ENCODE measurements at regions not wholly inside any gene's neighbourhood (a gene's known extent, or its start where the extent isn't known, plus 50 kb on each side); places are given as distances from the start of the nearest gene placed in this dataset.

DNA sequence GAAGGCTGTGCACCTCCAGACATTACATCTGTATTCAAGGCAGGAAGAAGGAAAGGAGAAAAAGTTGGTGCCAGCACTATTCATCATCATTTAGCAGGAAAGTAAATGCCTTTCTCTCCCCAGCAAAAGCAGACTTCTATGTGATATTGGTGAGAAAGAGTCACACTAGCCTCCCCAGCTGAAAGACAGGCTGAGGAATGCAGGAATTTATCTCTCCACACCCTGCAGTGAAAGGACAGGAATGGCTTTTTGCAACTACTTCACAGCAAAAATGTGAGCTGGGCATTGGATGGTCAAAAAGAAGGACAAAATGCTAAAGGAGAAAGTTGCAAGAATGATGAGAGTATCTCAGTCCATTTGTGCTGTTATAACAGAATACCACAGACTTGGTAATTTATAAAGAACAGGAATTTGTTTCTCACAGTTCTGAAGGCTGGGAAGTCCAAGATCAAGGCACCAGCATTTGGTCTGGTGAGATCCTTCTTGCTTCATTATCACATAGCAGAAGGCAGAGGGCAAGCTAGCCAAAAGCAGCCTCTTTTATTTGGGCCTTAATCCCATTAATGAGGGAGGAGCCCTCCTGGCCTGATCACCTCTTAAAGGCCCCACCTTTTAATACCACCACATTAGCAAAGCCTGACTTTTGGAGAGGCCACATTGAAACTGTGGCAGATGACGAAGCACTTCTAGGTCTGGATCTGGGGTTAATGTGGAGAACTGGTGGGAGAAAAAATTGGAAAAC, 388.1 kb upstream of the SLC14A2 start:
- DNase-seq (ENCODE audit: low spot score): no peak

DNA sequence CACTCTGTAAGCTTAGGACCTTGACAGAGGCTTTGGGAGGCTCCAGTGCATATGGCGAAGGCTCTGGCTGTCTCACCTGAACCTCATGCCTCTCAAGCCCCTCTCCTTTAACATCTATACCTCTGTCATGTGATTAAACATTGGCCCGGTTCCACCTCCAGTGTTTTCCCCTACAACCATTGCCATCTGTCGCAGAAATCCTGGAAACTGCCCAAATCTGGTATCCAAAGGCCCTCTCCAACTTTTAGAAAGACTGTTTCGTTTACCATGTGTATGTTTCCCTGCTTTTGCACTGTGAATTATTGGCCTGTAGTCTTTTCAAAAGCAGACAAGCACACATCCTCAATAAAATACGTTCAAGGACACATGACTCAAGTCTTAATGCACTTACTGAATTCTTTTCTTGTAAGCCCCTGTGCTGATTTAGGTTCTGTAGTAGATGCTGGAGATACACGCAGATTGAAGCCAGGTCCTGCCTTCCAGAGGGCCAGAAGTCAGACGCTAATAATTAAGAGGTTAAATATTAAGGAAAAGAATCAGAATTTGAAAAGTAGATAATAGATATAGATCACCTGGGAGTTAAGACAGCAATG, 386.4 kb upstream of the SLC14A2 start:
- no peak for DNase-seq (ENCODE audit: low spot score)

DNA sequence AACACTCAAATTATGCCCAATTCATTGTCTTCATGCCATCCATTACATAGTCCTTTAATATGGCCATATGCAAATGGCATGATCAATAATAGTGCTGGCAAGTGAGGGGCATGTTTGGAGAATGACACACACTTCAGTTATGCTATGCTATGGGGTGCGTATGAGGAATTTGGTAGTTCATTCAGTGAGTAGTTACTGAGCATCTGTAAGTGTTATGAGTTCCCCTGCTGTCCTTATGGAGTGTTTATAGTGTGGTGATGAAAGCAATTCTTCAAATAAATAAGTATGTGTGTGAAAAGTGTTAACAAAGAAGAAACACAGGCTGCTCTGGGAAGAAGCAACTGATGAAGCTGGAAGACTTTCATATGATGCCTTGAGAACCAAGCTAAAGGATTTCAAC, 383.7 kb upstream of the SLC14A2 start:
- DNase-seq (ENCODE audit: low spot score): no peak

DNA sequence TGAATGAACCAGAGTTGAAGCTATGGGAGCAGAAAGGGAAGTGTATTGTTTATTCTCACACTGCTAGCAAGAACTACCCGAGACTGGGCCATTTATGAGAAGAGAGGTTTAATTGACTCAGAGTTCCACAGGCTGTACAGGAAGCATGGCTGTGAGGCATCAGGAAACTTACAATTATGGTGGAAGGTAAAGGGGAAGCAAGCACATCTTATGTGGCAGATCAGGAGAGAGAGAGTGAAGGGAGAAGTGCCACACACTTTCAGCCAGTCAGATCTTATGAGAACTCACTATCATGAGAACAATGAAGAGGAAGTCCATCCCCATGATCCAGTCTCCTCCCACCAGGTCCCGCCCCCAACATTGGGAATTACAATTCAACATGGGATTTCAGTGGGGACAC, 383.2 kb upstream of the SLC14A2 start:
- DNase-seq (ENCODE audit: low spot score): no peak

DNA sequence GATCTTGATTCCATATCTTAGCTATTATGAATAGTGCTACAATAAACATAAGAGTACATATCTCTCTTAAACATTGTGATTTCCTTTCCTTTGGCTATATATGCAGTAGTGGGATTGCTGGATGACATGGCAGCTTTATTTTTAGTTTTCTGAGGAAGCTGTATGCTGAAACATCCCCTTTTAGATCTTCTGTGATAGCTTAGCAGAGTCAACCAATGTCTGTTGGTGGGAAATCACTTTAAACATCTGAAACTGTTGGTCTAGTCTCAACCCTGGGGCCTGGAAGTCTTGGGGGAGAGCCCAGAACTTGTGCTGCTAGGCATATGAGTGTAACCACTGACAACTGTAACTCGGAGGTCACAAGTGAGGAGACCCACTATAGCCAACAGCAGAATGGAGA, 378.6 kb upstream of the SLC14A2 start:
- no peak for DNase-seq (ENCODE audit: low spot score)

DNA sequence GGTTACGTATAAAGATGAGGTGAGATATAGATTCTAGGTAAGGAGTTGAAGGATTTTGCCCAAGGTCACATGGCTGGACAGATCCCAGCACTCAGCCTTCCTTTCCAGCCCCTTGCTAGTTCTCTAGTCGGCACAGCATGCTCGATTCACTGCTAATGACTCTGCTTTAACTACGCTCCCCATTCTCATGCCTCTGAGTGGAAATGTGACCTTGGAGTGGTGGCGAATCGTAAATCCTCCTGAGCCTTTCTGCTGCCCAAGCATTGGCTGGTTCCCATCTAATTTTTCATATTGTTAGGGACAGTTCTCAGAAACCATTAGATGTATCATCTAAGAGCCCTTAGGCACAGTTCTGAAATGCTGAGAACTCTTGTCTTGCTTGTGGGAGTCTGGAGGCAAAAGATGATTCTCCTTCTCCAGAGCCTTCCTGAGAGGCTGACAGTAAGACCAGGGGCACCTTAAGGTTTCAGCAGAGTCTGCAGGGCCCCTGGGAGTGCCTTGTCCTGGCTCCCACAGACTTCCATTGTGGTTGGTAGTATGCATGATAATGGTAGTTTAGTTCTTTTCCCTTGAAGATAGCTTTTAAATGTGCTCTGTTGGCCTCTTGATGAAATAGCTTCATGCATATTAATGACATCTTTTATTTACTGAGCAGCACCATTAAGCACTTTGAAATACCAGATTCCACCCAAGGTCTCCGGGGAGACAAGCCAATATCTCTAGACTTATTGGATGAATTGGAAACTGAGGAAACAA, 377.8 kb upstream of the SLC14A2 start:
- DNase-seq (ENCODE audit: low spot score): no peak

DNA sequence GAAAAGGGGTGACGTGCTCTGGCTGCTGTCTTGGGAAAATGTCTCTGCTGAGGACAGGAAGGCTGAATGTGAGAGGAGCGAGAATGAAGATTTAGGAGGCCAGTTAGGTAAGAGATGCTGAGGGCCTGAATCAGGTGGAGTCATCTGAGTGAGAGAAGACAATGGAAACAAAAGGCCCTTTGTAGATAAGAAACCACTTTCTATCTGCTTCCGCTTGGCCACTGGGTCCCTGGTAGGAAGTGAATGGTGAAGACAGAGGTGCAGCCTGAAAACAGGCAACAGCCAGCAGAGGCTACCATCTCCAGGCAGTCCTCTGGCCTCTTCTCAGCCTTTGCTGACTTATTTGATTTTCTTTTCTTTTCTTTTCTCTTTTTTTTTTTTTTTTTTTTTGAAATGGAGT, 374.0 kb upstream of the SLC14A2 start:
- no peak for DNase-seq (ENCODE audit: low spot score)

DNA sequence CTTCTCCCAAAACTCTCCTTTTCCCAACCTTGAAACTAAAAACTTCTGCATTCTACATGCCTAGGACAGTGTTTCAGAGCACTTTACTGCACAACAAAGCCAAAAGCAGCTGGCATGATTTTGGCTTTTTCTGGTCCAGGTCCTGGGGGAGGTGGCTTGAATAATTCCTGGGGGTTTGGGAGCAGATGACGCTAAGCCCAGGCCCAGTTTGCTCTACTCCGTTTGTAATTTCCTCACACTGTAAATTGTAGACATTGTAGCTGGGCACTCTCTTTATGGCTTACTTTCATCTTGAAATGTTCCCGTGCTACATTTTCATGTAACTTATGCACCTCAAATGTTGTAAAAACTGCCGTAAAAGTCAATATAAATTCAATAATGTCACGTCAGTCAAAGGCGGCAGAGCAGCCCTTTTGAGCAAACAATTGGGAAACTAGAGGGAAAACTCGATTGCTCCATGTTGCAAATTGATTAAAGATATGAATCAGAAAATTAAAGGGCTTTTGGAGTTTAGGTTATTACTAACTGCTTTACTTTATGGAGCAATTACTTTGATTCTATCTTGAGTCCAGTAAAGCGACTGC, 373.2 kb upstream of the SLC14A2 start:
- no peak for DNase-seq (ENCODE audit: low spot score)

DNA sequence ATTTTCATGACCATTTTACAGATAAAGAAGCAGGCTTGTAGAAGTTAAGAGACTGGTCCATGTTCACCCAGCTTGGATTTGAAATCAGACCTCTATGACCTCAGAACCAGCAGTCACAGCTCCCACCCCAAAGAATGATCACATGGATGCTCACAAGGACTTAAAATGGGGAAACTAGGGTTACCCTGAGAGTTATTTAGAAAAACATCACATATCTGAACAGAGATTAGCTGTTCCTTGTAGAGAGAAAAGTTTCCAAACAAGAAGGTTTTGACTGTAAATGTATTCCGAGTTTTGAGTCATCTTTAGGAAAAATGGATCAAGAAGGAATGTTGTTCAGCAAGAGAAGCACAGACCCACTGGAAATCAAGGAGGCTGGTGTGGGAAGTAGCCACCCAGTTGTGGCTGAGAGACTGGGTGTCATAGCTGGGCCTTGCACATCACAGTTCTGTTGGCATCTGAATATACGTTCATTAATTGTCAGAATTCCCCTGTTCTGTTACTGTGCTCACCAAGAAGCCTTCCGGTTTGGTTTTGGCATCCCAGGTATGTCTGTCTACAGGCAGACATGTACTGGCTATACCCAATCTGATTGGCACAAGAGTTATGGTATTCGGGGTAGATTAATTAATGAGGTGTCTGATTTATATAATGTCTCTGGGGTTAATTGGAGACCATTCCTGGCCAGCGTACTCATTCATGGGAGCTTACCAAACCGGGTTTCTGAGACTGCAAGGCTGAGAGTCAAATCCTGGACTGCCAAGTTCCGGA, 371.8 kb upstream of the SLC14A2 start:
- no peak for DNase-seq (ENCODE audit: low spot score)

DNA sequence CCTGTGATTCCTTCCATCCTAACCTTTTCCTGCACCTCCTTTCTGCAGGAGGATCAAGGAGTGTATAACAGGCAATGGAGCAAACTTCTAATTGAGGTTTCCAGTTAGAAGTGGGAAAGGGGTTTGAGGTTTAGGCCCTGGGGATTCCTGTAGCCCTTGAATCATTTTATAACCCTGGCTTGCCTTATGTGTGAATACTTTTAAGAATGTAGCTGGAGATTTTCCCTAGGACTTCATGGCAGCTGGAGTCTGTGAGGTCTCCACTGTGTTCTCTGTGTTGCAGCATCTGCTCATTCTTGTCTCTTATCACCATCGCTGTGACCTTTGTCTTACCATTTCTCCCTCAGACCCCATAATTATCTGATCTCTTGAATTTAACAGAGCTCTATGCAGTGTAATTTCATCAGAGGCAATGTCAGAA, 370.2 kb upstream of the SLC14A2 start:
- no peak for DNase-seq (ENCODE audit: low spot score)

DNA sequence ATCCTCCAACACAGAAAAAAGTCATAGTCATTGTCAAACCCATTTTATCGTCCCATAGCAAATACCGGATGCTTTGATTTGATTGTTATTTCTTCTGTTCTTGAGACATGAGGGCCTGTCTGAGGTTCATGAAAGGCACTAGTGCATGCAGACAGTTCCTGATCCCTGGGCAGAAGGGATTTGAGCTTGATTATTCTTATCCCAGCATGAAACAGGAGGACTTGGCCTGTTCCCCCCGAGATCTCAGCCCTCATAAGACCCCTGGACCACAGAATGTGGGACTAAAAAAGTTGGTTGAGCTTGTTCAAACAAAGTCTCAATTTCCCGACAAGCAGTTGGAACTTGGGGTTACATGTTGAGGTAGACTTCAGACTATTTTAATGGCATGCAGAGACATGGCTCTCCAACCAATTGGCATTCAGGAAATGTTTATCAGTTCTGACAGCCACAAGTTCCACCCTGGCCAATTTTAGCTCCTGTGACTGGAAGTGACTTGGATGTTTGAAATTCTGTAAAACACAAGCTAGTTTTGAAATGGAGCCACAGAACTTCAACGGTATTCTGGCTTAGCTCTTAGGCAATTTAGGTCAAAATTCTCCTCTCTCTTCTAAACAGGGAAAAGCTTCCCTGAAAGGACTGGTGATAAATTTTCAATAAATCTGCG, 366.9 kb upstream of the SLC14A2 start:
- no peak for DNase-seq (ENCODE audit: low spot score)

DNA sequence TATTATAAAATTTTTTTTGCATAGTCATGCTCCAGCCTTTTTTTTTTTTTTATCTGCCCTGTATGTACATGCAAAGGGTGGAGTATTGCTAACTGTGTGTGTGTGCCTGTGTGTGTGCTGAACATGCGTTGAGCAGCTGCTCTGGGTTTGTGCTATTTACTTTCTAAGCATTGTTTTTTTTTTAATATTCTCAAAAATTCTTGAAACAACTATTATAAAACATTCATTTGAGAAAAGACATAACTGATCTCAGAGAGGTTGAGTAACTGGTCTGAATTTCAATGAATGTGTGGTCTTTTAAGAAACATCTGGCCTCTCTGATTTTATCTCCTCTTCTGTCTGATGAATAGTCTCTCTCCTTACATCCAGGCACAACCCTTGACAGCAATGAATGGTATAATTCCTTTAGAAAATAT, 366.0 kb upstream of the SLC14A2 start:
- DNase-seq (ENCODE audit: low spot score): no peak

DNA sequence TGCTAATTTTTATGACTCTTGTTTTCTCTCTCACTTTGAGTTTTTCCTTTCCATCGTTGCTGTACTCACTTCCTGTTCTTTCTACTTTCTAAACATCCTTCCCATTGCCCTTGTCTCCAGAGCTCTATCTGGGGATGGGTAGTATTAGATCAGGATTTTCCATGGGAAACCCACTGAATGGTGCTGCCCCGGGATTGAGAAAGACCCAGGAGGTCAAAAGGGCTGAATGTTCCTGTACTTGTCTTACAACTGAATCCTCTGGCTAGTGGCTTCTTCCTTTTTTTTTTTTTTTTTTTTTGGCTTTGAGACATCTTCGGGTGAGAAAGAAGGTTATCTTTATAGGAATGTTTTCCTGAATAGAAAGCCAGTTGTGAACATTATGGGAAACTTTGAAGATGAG, 364.8 kb upstream of the SLC14A2 start:
- DNase-seq (ENCODE audit: low spot score): no peak

DNA sequence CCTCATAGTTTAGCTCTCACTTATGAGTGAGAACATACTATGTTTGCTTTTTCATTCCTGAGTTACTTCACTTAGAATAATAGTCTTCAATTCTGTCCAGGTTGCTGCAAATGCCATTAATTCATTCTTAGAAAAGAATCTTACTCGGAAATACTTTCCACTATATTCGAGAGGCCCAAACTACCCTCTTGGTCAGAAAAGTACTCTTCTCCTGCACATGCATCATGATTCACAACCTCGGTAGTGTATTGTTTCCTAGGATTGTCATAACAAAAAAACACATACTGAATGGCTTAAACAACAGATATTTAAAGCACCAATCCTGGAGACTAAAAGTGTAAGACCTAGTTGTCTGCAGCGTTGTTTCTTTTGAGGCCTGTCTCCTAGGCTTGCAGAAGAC, 364.0 kb upstream of the SLC14A2 start:
- no peak for DNase-seq (ENCODE audit: low spot score)

DNA sequence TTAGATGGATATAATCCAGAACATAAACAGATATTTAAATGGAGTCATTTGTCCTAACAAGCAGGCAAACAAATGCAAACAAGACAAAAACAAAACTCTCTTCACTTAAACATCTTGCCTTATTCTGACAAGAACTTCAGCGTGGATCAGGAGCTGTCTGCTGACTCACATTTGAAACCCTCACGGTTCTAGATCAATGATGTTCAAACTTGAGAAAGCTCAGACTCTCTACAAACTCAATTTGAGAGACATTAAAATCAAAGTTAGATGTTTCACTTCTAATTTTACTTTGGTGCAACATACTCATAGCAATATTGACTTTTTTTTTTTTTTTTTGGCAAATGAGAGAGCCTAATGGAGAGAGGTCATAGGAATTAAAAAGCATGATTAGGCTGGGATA, 362.8 kb upstream of the SLC14A2 start:
- no peak for DNase-seq (ENCODE audit: low spot score)

DNA sequence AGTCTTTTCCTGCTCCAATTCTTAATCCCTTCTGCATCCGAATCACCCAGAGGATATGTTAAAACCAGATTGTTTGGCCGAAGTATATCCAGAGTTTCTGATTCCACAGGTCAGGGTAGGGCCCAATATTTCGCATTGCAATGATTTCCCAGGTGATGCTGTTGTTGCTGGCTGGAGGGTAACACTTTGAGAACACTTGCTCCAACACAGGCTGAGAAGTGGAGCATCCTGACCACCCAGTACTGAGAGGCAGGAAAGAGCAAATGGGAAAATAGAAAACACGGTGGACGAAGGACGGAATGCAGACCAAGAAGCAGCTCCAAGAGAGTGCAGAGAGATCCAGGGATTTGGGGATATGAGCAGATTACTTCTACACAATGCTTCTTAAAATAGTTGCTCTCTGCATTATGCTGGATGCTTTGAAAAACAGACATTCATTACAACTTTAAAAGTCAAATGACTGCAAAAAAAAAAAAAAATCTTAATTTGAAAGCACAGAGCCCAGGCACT, 362.2 kb upstream of the SLC14A2 start:
- DNase-seq (ENCODE audit: low spot score): no peak

DNA sequence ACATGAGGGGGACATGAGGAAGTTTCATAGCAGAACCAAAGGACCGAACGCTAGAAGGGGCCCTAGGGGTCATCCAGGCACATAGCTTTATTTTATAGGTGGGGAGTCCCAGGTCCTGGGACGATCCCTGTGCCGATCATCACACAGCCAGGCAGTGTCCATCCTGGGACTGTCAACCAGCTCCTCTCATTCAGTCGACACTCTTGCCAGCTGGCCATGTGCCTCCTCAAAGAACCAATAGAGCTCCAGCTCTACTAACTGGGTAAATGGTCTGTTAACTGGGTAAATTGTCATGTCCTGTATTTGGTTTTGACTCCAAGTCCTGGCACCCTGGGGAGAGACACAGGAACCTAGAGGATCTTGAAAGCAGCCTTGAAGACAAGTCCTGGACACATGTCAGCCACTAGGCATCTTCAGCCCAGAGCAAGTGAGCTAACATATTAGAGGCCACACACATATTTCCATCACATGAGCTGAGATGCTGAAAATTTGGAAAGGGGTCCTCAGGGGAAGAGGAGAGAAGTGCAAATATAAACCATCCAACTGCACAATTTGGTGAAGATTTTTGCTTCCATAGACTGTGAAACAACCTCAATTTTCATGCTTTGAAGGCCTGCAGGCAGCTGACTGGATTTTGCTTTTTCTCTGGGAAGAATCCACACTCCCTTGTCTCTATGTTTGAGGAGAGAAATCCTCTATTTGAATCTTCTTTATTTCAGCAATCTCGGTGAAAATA, 361.1 kb upstream of the SLC14A2 start:
- DNase-seq (ENCODE audit: low spot score): no peak

DNA sequence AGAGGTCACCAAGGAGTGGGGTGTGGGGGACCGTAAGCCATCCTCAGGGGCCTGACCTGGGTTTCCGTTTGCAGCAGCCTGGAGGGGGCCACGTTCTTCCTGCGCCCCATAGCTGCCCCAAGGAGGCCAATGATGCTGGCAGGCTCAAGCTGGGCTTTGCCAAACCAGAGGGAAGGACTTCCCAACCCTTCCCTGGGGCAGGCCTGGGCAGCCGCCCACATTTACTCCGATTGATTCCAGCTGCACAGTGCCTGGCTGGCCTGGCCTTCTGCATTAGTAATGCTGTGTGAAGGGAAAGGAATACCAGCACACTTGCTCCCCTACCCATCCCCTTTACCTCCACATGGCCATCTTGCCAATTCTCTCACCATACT, 360.6 kb upstream of the SLC14A2 start:
- DNase-seq (ENCODE audit: low spot score): no peak

DNA sequence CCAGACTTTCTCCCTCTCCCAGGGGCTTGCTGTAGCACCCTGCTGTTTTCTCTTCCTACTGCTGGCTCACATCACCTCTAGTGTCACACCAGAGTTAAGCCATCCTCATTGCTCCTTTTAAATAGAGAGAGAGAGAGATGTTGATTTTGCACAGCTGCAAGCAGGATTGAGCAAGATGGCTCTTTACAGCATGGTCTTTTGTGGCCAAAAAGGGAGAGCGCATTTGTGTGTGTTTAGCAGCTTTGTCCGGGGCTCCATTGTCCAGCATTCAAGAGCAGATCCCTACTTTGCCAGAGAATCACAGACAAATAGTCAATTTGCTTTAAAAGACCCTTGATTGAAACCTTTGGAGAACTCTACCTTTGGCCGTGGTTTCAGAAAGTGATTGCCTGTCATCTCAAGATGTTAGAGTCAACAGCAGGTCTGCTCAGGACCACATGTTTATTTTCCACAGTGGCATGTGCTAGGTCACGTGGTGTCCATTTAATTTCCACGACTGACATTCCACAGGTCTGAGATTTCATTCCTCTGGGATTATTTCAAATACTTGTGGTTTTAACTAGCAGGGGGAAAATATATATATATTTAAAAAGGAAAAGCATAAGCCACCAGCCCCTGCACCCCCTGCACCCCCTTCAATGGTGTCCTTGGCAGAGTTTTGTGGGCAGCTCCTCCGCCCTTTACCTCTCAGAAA, 359.9 kb upstream of the SLC14A2 start:
- no peak for DNase-seq (ENCODE audit: low spot score)

DNA sequence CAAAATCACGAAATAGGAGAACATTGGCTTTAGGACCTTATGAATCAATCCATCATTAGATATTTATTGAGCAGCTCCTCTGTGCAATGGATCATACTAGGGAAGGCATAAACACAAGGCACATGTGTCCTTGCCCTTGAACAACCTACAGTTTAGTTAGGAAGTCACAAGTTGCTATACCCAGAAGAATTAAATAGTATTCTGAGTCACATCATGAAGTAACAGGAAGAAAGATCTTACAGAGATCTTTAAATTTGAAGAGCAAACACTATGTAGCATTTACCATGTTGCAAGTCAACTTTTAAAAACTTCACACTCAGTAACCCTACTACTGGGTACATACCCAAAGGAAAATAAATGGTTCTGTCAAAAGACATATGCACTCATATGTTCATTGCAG, 355.2 kb upstream of the SLC14A2 start:
- no peak for DNase-seq (ENCODE audit: low spot score)
